ENCODE measurements at regions not wholly inside any gene's neighbourhood (a gene's known extent, or its start where the extent isn't known, plus 50 kb on each side); places are given as distances from the start of the nearest gene placed in this dataset.

DNA sequence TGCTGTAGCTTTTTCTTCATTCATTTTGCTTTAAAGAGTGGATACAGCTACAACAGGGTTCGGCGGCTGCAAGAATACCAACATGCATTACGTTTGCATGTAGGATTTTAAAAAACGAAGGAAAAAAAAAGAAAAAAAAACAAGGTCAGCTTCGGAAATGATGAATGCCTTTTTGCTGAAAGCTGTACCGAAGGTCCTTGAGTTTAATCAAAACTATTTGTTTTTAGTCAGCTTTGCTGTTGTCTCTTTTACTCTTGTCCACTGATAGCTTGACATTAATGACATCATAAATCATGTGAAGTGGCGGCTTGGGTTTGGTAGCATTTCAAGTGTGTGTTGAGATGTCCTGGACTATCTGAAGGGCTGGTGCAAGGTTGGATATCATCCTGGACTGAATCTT is 779.1 kb downstream of the NR2F1-AS1 start:
- TF ChIP-seq, protein P1, sequence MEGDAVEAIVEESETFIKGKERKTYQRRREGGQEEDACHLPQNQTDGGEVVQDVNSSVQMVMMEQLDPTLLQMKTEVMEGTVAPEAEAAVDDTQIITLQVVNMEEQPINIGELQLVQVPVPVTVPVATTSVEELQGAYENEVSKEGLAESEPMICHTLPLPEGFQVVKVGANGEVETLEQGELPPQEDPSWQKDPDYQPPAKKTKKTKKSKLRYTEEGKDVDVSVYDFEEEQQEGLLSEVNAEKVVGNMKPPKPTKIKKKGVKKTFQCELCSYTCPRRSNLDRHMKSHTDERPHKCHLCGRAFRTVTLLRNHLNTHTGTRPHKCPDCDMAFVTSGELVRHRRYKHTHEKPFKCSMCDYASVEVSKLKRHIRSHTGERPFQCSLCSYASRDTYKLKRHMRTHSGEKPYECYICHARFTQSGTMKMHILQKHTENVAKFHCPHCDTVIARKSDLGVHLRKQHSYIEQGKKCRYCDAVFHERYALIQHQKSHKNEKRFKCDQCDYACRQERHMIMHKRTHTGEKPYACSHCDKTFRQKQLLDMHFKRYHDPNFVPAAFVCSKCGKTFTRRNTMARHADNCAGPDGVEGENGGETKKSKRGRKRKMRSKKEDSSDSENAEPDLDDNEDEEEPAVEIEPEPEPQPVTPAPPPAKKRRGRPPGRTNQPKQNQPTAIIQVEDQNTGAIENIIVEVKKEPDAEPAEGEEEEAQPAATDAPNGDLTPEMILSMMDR (IDR thresholded peaks at IDR 0.05) = no peak
- no peak for TF ChIP-seq POLR2A (IDR thresholded peaks at IDR 0.05)
